HUES6 (cell line): ENCODE measurements at regions not wholly inside any gene's neighbourhood (a gene's known extent, or its start where the extent isn't known, plus 50 kb on each side); places are given as distances from the start of the nearest gene placed in this dataset.
"Not testable (repeated sequence)": the region's sequence is repeated elsewhere in the genome, so short reads cannot be mapped to it uniquely, and the experiment has no call there.

Source experiments
- H3K27ac ChIP-seq: 2 replicates; pipeline ENCODE4 v1.7.0; 2013; ENCODE audit warnings: low read depth, mild to moderate bottlenecking, low read length, inconsistent platforms
- H3K27me3 ChIP-seq: 2 replicates; pipeline ENCODE4 v1.6.1; 2013; ENCODE audit warnings: low read length; ENCODE audit not compliant: control insufficient read depth, insufficient read depth
- H3K36me3 ChIP-seq: 2 replicates; pipeline ENCODE4 v1.6.1; 2013; ENCODE audit warnings: low read length; ENCODE audit not compliant: control insufficient read depth, insufficient read depth
- H3K4me1 ChIP-seq: 2 replicates; pipeline ENCODE4 v1.6.1; 2013; ENCODE audit warnings: low read length; ENCODE audit not compliant: control insufficient read depth, insufficient read depth
- H3K4me3 ChIP-seq: 2 replicates; pipeline ENCODE4 v1.5.1; 2013; ENCODE audit warnings: low read depth, low read length
- H3K9ac ChIP-seq: one replicate; pipeline ENCODE4 v1.6.1; 2013; ENCODE audit warnings: mild to moderate bottlenecking, low read length
- H3K9me3 ChIP-seq: 2 replicates; pipeline ENCODE4 v1.6.1; 2013; ENCODE audit warnings: low read depth, low read length; ENCODE audit not compliant: control insufficient read depth, insufficient read depth

GRCh38 chr7:159310457-159311171 lies 165.9 kb upstream of the VIPR2 start:
- H3K9ac ChIP-seq: no peak overlapping the region
- no peak overlapping the region for H3K4me3 ChIP-seq
- H3K9me3 ChIP-seq: peaks cover 25% of the 10 kb centered on the region; the same call in 1 of the 2 replicates
- H3K27ac ChIP-seq: no peak overlapping the region
- no peaks in the 10 kb centered on the region for H3K36me3 ChIP-seq
- no peaks in the 10 kb centered on the region for H3K4me1 ChIP-seq
- no peaks in the 10 kb centered on the region for H3K27me3 ChIP-seq

- not testable (repeated sequence) for H3K27ac ChIP-seq, H3K27me3 ChIP-seq
Measured at GRCh38 chr7:159309214-159309613, 164.5 kb upstream of the VIPR2 start.

GRCh38 chr7:159306012-159306411 lies 161.3 kb upstream of the VIPR2 start:
- Histone ChIP-seq H3K9me3 (peaks cover 15% of the 10 kb centered on the region; the same call in 1 of the 2 replicates), H3K9ac (no peak overlapping the region), H3K4me3 (no peak overlapping the region), H3K36me3 (no peaks in the 10 kb centered on the region), H3K4me1 (no peaks in the 10 kb centered on the region), H3K27ac (no peak overlapping the region), H3K27me3 (no peaks in the 10 kb centered on the region)

More at GRCh38 chr7:159309214-159309613, 164.5 kb upstream of the VIPR2 start:
- not testable (repeated sequence) for H3K9ac ChIP-seq, H3K4me3 ChIP-seq, H3K36me3 ChIP-seq, H3K4me1 ChIP-seq
- H3K9me3 ChIP-seq: peaks cover 22% of the 10 kb centered on the region; the same call in 1 of the 2 replicates

- not testable (repeated sequence) for H3K9me3 ChIP-seq, H3K9ac ChIP-seq, H3K4me3 ChIP-seq, H3K27ac ChIP-seq, H3K27me3 ChIP-seq, H3K36me3 ChIP-seq, H3K4me1 ChIP-seq
Measured at GRCh38 chr7:159305185-159305584, 160.5 kb upstream of the VIPR2 start.

GRCh38 chr7:159303510-159303909 lies 158.8 kb upstream of the VIPR2 start:
- not testable (repeated sequence) for H3K27ac ChIP-seq, H3K27me3 ChIP-seq, H3K9ac ChIP-seq, H3K9me3 ChIP-seq, H3K4me3 ChIP-seq, H3K4me1 ChIP-seq, H3K36me3 ChIP-seq

GRCh38 chr7:159296093-159296681 lies 151.5 kb upstream of the VIPR2 start:
- Histone ChIP-seq H3K27me3 (no peaks in the 10 kb centered on the region; the same call in 1 of the 2 replicates), H3K9ac (no peak overlapping the region), H3K36me3 (no peaks in the 10 kb centered on the region), H3K4me1 (no peaks in the 10 kb centered on the region), H3K9me3 (peaks cover 28% of the 10 kb centered on the region; the same call in 1 of the 2 replicates), H3K27ac (no peak overlapping the region), H3K4me3 (no peak overlapping the region)

GRCh38 chr7:159286487-159286886 lies 141.8 kb upstream of the VIPR2 start:
- H3K36me3 ChIP-seq, H3K4me3 ChIP-seq, H3K9ac ChIP-seq, H3K27me3 ChIP-seq, H3K27ac ChIP-seq, H3K4me1 ChIP-seq: not testable (repeated sequence)
- H3K9me3 ChIP-seq: peaks cover 31% of the 10 kb centered on the region; the same call in 1 of the 2 replicates

GRCh38 chr7:159281573-159281972 lies 136.9 kb upstream of the VIPR2 start:
- H3K4me3 ChIP-seq: no peak overlapping the region
- no peak overlapping the region for H3K9ac ChIP-seq
- peaks cover 41% of the 10 kb centered on the region; the same call in 1 of the 2 replicates for H3K9me3 ChIP-seq
- no peaks in the 10 kb centered on the region; the same call in 1 of the 2 replicates for H3K27me3 ChIP-seq
- H3K36me3 ChIP-seq: no peaks in the 10 kb centered on the region
- H3K4me1 ChIP-seq: no peaks in the 10 kb centered on the region
- H3K27ac ChIP-seq: no peak overlapping the region

GRCh38 chr7:159280008-159280407 lies 135.3 kb upstream of the VIPR2 start:
- Histone ChIP-seq H3K4me3 (no peak overlapping the region), H3K4me1 (no peaks in the 10 kb centered on the region), H3K9ac (no peak overlapping the region), H3K27me3 (no peaks in the 10 kb centered on the region; the same call in 1 of the 2 replicates), H3K9me3 (peaks cover 50% of the 10 kb centered on the region; the same call in 1 of the 2 replicates), H3K36me3 (no peaks in the 10 kb centered on the region), H3K27ac (no peak overlapping the region)

GRCh38 chr7:159272739-159273138 lies 128.1 kb upstream of the VIPR2 start:
- no peaks in the 10 kb centered on the region for H3K27me3 ChIP-seq
- no peak overlapping the region for H3K4me3 ChIP-seq
- no peaks in the 10 kb centered on the region for H3K36me3 ChIP-seq
- no peak overlapping the region for H3K27ac ChIP-seq
- H3K9me3 ChIP-seq: peaks cover 56% of the 10 kb centered on the region
- no peaks in the 10 kb centered on the region for H3K4me1 ChIP-seq
- H3K9ac ChIP-seq: no peak overlapping the region

- Histone ChIP-seq H3K4me3 (no peak overlapping the region), H3K9ac (no peak overlapping the region), H3K4me1 (no peaks in the 10 kb centered on the region), H3K27me3 (no peaks in the 10 kb centered on the region), H3K27ac (no peak overlapping the region), H3K9me3 (peaks cover 55% of the 10 kb centered on the region), H3K36me3 (no peaks in the 10 kb centered on the region)
Measured at GRCh38 chr7:159271781-159272180, 127.1 kb upstream of the VIPR2 start.
